HG03354 (cell line): ENCODE measurements at regions not wholly inside any gene's neighbourhood (a gene's known extent, or its start where the extent isn't known, plus 50 kb on each side); places are given as distances from the start of the nearest gene placed in this dataset.

Experiments
- ATAC-seq: cut with Tn5 transposase; IDR thresholded peaks from one replicate; pipeline ENCODE4 v1.9.1; 2021; ENCODE audit warnings: mild to moderate bottlenecking; ENCODE audit not compliant: unreplicated experiment, poor library complexity, severe bottlenecking

GRCh38 chr7:52129278-52129677 lies 812.7 kb upstream of the COBL start:
- no peak for ATAC-seq

GRCh38 chr7:52120912-52121311 lies 804.3 kb upstream of the COBL start:
- no peak for ATAC-seq

GRCh38 chr7:52119537-52119936 lies 802.9 kb upstream of the COBL start:
- no peak for ATAC-seq

GRCh38 chr7:52114509-52114908 lies 797.9 kb upstream of the COBL start:
- no peak for ATAC-seq

- ATAC-seq, result no peak
Observed at GRCh38 chr7:52114056-52114455, 797.4 kb upstream of the COBL start.

- ATAC-seq, result no peak
Observed at GRCh38 chr7:52107355-52107754, 790.7 kb upstream of the COBL start.

GRCh38 chr7:52095861-52096260 lies 779.3 kb upstream of the COBL start:
- no peak for ATAC-seq

GRCh38 chr7:52091996-52092395 lies 775.4 kb upstream of the COBL start:
- no peak for ATAC-seq

- ATAC-seq, result no peak
Observed at GRCh38 chr7:52091101-52091500, 774.5 kb upstream of the COBL start.

GRCh38 chr7:52088008-52088901 lies 771.6 kb upstream of the COBL start:
- no peak for ATAC-seq

GRCh38 chr7:52085610-52086009 lies 769.0 kb upstream of the COBL start:
- ATAC-seq, result no peak

GRCh38 chr7:52080493-52080892 lies 763.9 kb upstream of the COBL start:
- ATAC-seq, result no peak

- ATAC-seq, result no peak
Observed at GRCh38 chr7:52079726-52080125, 763.1 kb upstream of the COBL start.

GRCh38 chr7:52077571-52077970 lies 761.0 kb upstream of the COBL start:
- ATAC-seq, result no peak

- no peak for ATAC-seq
Observed at GRCh38 chr7:52074912-52075311, 758.3 kb upstream of the COBL start.

GRCh38 chr7:52074071-52074470 lies 757.5 kb upstream of the COBL start:
- ATAC-seq, result no peak

GRCh38 chr7:52071744-52072143 lies 755.1 kb upstream of the COBL start:
- no peak for ATAC-seq

GRCh38 chr7:52064493-52064892 lies 747.9 kb upstream of the COBL start:
- no peak for ATAC-seq

GRCh38 chr7:52061666-52062065 lies 745.1 kb upstream of the COBL start:
- ATAC-seq, result no peak

- ATAC-seq, result no peak
Observed at GRCh38 chr7:52053525-52053924, 736.9 kb upstream of the COBL start.

- ATAC-seq, result no peak
Observed at GRCh38 chr7:52030722-52031121, 714.1 kb upstream of the COBL start.

GRCh38 chr7:52026140-52026539 lies 709.5 kb upstream of the COBL start:
- ATAC-seq, result no peak
